HG03571 (cell line): ENCODE measurements at regions not wholly inside any gene's neighbourhood (a gene's known extent, or its start where the extent isn't known, plus 50 kb on each side); places are given as distances from the start of the nearest gene placed in this dataset.

Experiments
- ATAC-seq: cut with Tn5 transposase; IDR thresholded peaks from one replicate; pipeline ENCODE4 v1.9.1; 2021; ENCODE audit not compliant: unreplicated experiment

DNA sequence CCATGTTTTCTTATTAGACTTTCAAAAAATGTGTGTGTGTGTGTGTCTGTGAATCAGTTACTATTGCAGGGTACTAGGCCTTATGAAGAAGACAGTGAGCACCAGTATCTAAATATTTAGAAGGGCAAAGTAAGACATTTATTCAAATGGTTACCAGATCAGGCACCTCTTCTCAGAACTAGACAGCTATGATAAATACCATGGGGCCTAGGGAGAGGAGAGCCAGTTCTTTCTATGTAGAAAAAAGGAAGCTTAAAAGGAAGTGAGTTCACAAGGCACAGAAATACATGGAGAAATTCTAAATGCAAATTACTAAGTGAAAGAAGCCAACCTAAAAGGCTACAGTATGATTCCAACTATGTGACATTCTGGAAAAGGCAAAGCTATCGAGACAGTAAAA, 261.3 kb downstream of the SOX11 start:
- ATAC-seq = no peak

DNA sequence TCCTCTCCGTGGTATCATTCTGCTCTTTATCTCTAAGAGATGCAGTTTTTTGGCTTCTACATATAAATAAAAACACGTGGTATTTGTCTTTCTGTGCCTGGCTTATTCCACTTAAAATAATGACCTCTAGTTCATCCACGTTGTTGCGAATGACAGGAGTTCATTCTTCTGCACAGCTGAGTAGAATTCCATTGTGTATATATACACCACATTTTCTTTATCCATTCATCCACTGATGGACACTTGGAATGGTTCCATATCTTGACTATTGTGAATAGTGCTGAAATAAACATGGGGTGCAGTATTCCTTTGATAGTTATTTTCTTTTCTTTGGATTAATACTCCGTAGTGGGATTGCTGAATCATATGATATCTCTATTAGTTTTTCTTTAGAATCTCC, 262.3 kb downstream of the SOX11 start:
- no peak for ATAC-seq

DNA sequence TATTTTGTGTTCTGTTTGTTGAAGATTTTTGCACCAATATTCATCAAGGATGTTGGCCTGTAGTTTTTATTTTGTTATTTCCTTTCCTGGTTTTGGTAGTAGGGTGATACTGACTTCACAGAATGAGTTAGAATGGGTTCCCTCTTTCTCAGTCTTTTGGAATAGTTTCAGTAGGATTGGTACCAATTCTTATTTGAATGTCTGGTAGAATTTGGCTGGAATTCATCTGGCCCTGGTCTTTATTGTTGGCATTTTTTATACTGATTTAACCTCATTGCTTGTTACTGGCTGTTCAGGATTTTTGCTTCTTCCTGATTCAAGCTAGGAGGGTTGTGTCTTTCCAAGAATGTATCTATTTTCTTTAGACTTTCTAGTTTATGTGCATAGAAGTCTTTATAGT, 263.7 kb downstream of the SOX11 start:
- no peak for ATAC-seq

DNA sequence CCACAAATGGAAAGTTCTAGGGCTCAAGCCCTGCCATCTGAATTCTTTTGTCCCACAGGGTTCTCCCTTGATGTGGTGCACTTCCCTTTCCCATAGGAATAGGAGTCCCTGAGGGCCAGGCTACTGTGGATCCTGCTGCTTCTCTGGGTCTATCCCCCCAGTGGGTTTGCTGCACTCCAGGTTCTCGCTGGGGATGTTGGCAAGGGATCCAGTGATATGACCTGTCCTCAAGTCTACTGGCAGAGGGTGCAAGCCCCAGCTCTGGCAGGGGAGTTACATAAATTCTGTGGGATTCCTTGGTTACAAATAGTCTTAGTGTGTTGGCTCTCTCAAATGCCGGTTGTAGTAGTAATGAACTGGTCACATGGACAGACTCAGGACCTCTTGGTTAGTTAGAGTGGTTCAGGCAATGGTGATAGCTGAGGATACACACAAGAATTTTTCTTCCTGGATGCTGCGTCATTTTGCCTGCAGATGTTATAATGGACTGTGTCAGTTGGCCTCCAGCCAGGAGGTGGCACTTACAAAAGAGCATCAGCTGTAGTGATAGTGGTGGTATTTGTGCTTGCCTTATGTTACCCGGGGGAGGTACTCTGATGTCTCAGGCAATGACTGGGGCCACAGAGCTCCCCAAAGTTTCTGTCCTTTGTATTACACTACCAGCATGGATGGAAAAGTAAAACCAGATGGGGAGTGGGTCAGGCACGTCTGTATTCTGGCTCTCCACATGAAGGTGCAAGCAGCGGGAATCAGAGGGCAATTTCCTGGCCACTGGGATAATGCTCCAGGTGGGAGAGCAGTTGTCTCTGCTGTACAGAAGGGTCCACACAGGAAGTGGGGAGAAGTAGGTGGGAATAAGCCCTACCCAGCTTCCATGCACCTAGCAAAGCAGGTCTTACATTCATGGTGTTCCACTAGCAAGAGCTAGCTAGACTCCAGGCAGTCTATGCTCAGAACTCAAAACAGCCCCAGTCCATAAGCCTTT, 267.9 kb downstream of the SOX11 start:
- ATAC-seq = no peak

DNA sequence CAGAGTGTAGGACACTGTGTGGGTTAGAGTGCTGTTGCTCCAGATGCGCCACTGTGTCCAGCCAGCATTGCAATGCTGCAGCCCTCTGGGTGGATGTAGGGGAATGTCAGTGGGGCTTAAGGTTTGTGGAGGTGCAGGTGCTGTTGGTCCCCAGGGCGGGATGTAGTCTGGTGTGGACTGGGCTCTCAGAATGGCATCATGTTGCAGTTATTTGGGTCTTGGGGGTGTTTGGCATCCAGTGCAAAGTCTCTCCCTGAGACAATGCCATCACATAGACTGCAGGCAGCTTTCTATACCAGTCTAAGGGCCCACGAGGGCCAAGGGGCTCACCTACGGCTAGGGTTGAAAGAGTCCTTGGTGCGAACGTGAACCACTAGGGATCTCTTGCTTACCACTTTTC, 275.3 kb downstream of the SOX11 start:
- no peak for ATAC-seq

DNA sequence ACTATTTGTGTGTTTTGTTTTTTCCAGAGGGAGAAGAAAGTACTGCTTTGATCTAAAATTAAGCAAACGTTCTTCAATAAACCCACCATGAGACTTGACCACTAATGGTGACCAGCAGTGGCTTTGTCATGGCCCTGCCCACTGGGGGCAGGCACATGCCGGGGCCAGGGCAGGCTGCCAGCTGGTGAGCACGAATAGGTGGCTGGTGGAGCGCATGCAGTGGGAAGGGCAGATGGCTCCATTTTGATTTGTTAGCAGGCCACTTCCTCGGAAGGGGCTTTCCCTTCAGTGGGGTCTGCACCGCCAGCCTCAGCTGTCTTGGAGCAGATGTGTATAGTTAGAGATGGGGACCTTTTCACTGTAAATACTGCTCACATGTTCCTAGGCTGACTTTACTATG, 277.1 kb downstream of the SOX11 start:
- ATAC-seq = no peak

DNA sequence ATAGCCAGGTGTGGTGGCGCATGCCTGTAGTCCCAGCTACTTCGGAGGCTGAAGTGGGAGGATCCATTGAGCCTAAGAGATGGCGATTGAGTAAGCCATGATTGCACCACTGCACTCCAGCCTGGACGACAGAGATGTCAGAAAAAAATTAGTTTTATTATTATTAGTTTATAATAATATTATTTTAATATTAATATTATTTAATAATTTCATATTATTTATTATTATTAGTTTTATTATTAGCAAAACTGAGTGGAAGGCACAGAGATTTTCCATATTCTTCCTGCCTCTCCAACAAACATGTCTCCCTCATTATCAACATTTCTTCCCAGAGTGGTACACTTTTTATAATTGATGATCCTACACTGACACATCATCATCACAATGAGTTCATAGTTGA, 278.2 kb downstream of the SOX11 start:
- ATAC-seq = no peak

DNA sequence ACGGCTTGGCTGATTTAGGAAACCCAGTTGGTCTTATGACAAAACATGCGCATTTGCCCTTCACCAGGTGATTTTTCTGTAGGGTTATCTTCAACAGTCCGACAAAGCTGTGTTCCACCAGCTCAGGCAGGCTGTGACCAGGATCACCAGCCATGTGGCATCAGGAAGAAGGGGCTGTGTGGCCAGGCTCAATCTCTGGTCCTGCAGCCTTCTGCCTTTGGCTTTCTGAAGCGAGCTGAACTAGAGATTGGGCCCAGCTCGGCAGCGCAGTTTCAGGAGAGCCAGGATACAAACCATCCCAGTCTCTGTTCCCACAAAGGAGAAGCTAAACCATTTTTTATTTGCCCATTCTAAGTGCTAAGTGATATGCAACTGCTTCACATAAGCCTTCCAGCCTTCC, 282.3 kb downstream of the SOX11 start:
- ATAC-seq = no peak

DNA sequence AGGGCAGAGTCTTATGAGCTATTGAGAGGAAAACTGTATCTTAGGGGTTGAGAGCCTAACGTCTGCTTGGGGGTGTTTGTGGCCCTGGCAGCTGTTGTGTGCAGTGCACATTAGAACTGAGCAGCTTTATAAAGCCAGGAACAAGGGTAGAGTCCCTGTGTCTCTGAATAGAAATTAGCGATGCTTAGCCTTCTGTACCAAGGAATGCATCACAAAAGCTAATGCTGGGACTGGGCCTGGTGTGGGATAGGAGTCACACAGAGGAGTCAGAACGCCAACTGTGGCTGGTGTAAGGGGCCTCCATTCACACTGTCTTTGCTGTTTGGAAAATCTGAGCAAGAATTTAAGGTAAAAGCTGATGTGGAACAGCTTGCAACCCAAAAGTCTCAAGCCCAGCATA, 283.2 kb downstream of the SOX11 start:
- no peak for ATAC-seq

DNA sequence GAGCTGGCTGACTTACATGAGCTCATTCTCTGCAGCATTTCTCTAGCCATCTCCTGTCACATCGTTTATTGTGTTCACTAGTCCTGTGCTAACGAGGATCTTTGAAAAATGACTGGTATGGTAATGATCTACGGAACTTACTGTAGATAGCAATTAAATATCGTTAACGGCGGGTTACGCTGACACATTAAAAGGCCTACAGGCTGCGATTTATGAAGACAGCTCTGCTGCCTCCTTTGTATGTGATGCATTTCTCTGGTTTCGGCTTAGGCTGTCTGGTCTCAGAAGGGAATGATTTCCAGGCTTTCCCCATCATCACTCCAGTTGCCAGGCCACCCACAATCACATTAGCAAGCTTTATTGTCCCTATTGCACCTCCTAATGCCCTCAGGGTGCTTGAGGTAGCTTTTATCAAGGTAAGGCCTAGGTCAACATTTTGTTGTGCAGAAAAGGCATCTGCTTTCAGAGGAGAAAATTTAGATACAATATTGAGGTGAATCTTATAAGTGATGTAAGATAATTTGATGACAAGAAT, 284.4 kb downstream of the SOX11 start:
- no peak for ATAC-seq

DNA sequence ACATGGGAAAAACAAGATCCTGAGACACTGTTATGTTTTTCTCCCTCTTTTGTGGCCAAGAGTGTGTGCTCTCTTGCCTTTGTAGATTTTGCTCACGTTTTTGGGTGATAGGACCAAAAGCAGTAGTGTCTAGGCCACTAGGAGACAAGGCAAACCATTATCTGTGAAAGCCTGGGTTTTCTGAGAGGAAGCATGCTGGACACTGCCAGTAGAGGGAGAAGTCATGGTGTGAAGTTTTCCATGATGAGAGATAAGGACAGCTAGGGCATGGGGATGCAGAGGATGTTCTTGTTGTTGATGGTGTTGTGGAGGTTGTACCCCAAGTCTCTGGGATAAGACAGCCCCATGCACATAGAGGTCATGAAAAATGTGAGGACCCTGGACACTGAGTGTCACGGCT, 285.3 kb downstream of the SOX11 start:
- ATAC-seq = no peak

DNA sequence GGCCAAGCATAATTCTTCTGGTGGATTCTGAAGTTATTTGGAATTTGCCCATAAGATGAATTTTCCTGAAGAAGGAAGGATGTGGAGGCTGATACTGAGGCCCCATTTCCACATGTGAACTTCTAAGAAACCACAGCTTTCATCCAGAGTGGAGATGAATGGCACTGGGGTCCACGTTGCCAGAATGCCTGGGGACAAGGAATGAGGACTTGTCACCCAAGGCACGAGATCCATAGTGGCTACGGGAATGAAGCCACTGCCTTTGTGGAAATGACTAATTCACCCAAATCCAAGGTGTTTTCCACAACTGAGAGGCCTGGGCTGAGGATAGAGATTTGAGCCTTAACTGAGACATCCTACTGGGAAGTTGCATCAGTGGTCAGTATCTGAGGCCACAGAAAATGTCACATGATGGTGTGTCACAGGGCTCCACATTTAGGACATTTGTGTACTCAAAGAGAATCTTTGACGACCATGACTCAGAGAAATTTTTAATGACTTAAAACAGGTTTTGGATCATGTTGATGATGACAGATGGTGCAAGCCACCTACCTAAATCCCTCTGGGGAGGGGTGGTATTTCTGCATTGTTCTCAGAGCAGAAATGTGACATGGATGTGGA, 286.1 kb downstream of the SOX11 start:
- ATAC-seq = no peak

DNA sequence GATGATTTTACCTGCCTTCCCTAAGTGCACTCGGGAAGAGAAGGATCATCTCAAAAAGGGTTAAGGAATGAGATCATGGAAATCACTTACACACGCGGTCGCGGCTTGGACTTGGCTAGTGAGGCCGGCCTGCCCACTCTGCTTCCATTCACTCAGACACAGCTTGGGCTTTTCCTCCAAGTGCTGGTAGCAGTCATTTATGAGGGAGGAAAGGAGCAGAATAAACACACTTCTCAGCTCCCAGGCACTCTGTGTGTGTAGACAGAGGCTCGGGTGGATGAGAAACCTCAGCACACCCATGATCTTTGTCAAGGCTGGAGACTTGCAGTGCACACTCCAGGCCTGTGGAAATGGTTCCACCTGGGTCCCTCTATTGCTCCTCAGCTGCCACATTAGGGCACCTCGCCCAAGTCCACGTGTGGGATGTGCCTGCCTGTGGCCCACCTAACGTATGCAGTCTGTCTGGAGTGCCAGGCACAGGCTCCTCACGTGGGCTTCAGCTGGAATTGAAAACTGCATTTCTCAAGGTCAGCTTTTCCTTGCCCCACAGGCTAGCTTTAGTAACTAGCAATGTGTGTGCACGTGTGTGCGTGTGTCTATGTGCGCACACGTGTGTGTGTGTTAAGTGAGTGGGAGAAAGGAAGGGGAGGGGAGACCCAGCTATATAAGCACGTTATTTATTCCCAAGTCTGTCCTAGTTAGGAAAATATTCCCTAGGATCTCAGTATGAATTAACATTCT, 288.4 kb downstream of the SOX11 start:
- no peak for ATAC-seq

DNA sequence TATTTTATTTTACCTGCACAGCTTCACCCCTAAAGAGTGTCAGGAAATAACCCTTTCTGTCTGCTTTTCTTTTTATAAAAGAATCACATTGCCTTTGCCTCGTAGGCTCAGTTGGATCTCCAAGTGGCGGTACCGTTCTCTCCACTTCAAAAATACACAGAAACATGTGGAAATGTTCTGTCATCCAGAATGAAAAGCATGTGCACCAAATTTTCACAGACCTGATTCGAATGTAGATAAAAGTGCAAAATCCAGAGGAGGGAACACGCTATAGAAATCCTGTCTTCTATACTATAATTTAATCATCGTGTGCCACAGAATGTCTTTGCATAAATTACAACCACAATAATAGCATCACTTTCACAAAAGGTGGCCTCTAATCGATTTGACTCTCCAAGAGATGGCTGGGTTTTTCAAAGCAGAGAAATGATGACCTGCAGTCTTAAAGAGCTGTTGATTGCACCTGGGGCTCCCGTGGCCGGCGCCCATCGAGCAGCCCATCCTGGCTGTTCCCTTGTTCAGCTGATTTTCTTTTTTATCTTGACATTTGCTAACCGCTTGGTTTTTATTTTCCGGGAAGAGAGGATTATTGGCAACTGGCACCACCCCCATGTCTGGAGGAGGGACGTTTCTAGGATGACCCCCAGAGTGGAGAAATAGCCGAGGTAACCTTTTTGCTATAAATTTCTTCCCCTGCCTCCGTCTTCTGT, 290.2 kb downstream of the SOX11 start:
- ATAC-seq = no peak

DNA sequence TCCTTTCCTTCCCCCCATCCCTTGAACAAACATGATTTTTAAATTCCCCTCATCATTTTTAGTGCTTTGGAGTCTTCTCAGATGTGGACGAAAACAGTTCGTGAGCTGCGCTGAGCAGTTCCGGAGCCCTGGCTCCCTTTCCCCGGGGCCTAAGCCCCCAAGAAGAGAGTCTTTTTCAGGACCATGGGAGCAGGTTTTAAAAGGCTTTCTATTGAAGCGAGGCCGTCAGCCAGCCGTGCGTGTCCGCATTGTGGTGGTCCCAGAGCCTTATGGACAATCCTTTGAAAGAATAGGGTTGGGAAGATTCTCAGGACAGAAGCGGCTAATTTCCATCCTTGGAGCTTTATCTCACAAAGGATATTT, 290.7 kb downstream of the SOX11 start:
- ATAC-seq = no peak

DNA sequence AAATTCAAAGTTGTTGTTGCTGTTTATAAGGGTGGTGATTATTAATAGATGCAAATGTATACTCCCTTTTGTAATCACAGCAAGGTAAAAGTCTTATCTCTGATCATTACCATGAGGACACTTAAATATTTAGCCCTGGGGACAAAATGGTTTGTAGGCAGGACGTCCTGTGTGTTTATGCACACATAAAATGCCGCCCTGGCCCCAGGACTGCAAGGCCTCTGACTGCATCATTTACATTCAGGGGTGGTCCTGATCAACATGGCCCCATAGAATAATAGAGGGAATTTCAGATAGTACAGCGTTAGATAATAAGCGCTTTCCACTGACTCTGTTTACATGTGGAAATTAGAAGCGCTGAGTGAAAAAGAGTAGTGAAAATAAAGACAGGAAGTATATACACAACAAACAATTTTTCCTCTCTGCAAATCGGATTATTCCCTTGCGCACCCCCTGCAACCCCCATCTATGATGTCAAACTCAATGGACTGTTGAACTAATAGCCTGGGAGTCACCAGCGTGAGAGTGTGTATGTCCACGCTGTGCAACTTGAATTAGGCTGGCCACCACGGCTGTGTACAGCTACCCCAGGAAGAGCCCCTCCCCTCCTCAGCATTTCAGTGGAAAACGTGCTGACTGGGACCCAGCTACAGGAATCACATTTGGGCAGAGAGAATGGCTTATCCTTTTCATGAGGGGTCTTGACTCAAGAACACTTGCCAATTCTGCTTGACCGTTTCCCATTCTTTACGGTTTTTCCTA, 291.5 kb downstream of the SOX11 start:
- no peak for ATAC-seq

DNA sequence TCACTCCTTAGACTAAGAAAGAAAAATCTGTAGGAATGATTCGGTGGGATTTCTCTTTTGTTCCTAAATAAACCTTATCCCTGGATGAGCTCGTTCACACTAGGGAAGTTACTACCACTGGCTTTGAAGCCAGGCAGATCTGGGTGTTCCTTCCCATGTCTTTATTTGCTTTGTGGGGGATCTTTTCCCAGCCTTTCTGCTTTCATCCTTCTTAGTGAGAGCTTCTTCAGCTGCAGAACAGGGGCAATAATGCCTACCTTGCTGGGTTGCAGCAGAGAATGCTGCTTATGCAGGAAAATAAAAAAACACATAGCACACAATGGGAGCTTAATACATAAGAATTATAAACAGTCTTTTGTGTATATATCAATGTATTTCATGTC, 292.1 kb downstream of the SOX11 start:
- ATAC-seq = no peak

DNA sequence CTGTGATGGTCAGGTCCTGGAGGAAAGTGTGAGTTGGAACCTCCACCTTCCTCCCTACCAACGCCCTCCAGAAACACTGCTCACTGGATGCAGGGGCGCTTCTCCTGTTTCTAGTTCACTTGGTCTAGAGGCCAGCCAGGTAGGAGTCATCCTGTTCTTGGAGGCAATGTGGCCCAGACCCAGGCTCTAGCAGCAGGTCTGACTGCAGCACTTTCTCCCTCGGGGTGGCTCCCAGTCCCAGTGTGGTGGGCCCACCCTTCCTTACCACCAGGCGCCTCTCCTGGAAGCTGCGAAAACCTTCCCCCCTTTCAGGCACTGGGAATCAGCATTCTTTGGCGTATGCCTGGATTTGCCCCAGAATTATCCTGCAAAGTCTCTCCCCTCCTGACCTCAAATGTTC, 292.8 kb downstream of the SOX11 start:
- ATAC-seq = no peak

DNA sequence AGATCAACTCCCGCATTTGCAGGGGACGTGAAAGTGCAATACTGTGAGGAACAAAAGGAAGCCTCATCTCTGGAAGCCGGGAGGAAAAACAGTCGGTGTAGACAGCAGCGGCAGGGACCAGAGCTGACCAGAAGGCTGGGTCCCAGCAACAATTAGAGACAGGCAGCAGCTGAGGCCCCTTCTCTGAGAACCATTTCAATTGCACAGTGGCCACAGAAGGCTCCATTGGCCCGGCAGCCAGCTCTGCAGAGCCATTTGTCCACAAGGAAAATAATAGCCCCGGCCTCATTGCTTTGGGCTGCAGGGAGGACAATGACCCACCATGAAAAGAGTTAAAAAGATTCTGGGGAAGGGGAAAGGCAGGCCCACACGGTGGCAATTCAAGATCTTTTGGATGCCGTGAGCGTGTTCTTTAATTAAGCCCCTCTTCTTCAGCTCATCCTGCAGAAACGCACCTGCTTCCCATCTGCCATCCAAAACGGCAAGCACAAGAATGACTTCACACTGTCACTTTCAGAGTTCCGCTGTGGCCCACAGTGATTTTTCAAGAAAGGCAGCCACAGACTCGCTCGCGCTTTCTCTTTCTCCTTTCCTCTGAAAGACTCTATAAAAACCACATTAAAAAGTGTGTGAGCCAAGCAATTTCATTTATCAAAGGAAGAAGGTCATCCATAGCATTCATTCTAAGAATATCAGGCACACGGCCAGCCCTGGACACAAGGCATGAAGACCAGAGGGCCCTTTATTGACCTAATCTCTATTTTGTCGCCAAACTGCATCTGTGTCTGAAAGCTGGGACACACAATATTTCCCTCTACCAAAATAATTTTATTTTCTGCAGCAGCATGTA, 293.6 kb downstream of the SOX11 start:
- no peak for ATAC-seq
